ENCODE measurements at regions not wholly inside any gene's neighbourhood (a gene's known extent, or its start where the extent isn't known, plus 50 kb on each side); places are given as distances from the start of the nearest gene placed in this dataset.

DNA sequence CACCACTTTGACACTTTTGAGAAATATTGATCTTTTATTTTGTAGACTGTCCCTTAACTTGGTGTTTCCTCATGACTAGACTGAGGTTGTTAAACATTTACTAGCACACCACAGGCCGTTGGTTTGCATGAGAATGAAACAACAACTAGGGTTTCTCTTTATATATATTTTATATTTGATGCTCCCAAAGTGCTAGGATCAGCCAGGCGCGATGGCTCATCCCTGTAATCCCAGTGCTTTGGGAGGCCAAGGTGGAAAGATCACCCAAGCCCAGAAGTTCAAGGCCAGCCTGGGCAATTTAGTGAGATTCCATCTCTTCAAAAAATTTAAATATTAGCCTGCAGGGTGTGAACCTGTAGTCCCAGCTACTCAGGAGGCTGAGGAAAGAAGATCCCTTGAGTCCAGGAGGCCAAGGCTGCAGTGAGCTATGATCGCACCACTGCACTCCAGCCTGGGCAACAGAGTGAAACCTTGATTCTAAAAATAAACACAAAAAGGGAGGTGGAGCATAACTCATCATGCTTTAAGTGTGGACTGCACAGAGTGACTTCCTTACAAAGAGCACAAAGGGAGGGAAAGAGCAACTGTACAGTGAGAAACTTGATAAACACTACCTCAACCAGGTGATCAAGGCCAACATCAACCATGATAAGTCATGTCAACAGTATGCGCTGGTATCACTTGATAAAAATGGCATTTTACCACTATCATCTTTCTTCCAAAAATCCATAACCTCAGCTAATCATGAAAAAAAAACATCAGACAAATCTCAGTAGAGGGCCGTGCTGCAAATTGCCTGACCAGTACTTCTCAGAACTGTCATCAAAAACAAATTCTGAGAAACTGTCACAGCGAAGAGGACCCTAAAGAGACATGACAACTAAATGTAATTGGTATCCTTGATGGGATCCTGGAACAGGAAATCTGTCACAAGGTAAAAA lies 72.8 kb upstream of the ATF7IP2 start:
- no peak overlapping the region for H3K4me3 ChIP-seq (ENCODE audit: low read depth, low read length)
- no peak for TF ChIP-seq CTCF (conservative IDR thresholded peaks at IDR 0.05; ENCODE audit: low read depth, low read length)
- peak; percentile 48 for DNase-seq (ENCODE audit: low read depth)

- no peak overlapping the region for H3K4me3 ChIP-seq (ENCODE audit: low read depth, low read length)
- no peak for TF ChIP-seq CTCF (conservative IDR thresholded peaks at IDR 0.05; ENCODE audit: low read depth, low read length)
- no peak for DNase-seq (ENCODE audit: low read depth)
These were observed 71.5 kb upstream of the ATF7IP2 start for GRCh38 chr16:10314317-10314716.

DNA sequence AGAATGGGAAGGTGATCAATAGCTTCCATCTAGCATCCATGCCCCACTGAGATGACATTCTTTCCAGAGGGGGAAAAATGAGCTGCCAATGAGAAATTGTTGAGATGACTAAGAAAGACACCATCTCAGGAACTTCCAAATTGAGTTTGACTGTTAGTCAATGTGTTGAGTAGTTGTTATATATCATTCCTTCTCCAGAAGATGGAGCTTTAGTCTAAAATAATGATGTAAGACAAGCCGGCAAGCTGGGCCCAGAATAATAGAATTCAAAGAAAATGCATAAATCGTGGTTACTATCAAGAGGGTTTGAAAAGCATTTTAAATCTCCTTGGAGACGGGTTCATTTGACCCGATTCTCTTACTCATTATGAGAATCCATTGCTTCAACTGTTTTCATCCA lies 71.0 kb upstream of the ATF7IP2 start:
- TF ChIP-seq CTCF (conservative IDR thresholded peaks at IDR 0.05; ENCODE audit: low read depth, low read length) = peak; percentile 34
- no peak for DNase-seq (ENCODE audit: low read depth)
- H3K4me3 ChIP-seq (ENCODE audit: low read depth, low read length) = no peak overlapping the region

GRCh38 chr16:10317425-10318001 lies 68.3 kb upstream of the ATF7IP2 start:
- no peak for TF ChIP-seq CTCF (conservative IDR thresholded peaks at IDR 0.05; ENCODE audit: low read depth, low read length)
- DNase-seq (ENCODE audit: low read depth) = no peak
- no peak overlapping the region for H3K4me3 ChIP-seq (ENCODE audit: low read depth, low read length)

DNA sequence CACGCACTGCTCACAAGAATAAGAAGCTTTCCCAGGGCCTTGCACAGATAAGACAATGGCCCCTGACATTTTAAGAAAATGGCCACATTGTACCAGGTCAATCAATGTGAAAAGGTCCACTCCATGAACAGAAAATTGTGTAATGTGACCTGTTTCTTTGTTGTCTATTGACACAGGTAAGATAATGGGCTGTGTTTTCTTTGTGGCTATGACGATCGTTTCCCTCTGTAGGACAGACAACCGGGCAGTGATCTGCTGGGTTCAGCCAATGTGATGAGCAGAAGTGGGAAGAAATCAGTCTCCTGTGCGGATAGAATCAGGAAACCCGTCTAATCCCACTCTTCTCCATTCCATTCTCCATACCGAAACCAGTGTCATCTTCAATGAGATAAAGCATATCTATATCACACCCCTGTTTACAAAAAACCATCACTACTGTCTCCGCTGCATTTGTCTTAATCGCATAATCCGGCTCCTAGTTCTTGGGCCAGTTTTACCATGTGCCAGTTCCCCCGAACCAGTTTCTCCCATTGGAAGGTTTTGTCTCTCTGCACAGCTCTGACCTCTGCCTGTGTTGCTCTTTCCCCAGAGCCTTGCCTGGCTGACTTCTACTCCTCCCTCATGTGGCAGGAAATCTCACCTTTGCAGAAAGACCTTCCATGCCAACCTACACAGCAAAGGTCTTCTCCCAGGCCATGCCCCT lies 66.9 kb upstream of the ATF7IP2 start:
- H3K4me3 ChIP-seq (ENCODE audit: low read depth, low read length) = no peak overlapping the region
- no peak for DNase-seq (ENCODE audit: low read depth)
- TF ChIP-seq CTCF (conservative IDR thresholded peaks at IDR 0.05; ENCODE audit: low read depth, low read length) = no peak

DNA sequence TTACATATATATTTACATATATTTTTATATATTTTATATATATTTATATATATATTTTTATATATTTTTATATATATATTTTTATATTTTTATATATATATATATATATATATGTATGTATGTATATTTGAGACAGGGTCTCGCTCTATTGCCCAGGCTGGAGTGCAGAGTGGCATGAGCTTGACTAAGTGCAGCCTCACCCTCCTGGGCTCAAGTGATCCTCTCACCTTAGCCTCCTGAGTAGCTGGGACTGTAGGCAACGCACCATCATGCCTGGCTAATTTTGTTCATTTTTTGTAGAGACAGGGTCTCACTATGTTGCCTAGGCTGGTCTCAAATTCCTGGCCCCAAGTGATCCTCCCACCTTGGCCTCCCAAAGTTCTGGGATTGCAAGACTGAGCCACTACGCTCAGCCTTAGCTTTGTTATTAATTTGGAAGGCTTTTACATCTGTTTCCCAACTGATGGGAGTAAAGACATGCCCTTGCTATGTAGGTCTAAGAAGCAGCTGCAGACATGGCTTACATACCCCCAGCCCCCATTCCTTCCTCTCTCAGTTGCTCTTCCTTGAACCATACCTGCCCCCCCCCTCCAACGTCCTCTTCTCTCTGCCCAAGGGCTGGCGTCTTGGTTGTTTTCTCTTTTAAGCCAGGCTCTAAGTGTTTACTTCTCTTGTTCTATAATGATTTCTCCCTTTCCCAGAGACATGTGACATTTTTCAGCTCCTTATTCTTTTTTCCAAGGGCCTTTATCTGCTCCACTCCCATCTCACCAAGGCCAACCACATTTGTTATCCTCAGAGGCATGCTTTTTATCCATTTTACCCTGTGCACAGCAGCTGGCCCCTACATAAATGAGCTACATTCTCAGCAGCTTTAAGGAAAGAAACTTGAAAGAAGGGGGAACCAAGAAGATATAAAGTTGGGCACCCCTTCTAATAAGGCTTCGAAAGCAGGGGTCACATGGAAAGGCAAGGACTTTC lies 64.2 kb upstream of the ATF7IP2 start:
- DNase-seq (ENCODE audit: low read depth) = no peak
- no peak overlapping the region for H3K4me3 ChIP-seq (ENCODE audit: low read depth, low read length)
- TF ChIP-seq CTCF (conservative IDR thresholded peaks at IDR 0.05; ENCODE audit: low read depth, low read length) = no peak
